ENCODE measurements at regions not wholly inside any gene's neighbourhood (a gene's known extent, or its start where the extent isn't known, plus 50 kb on each side); places are given as distances from the start of the nearest gene placed in this dataset.

DNA sequence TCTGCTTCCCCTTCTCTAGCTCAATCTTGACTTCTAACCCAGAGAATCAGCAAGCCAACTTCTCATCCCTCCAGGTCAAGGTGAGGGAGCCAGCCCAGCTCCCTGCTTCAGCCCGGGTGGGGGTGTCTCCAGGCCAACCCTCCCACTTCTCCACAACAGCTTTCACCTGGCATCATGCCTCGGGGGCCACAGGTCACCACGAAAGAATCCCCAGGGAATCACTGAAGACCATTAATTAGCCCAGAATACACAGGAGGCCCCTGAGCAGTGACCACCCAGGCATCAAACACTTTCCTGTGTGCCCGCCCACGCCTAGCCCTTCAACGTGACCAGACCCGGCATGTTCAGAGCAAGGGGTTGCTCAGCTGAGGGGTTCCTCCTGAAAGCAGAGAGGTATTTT, 646.7 kb downstream of the BCOR start:
- ATAC-seq: no peak

DNA sequence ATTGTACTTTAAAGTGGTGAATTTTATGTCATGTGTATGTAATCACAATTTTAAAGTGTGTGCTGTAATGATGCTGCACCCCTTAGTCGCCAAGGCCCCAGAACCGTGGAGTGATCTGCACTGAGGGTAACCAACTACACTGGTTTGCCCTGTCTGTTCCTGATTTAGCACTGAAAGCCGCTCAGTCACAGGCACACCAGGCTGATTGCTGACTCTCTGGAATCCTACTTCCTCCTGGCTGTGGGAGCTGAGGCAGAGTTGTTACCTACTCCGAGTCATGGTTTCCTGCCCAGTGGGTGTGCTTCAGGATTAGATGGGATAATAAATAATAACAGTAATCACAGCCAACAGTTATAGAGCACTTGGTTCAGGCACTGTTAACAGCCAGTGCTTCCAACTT, 645.4 kb downstream of the BCOR start:
- ATAC-seq: peak; percentile 62

DNA sequence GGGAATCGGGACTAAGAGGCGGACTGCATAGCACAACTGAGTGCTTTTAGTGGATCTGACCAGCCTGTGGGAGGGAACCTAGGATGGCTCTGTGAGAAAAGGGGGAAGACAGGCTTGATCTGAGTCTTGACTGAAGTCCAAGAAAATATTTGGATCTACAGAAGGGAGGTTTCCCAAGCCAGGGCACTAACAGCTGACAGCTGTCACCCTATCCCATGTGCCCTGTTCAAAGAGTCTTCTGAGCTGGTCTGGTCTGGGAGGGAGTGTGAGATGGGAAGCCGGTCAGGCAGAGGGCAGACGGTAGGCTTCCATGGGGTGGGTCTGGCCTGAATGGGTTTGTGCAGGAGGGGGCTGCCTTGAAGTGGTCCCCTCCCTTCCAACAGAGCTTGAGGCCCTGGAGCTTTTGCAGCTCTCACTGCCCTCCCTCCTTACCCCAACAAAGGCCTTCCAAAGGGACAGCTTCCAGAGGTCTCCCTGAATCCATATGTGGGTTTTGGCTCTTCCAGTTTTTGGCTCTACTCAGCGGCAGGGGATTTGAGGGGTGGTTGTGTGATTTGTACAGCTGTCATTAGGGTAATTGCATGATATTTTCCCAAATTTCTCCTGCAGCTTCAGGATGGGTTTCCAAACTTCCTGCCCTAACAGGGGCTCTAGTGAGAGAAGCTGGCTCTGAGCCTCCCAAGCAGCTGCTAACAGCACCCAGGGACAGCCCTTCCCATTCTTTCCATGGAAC, 643.7 kb downstream of the BCOR start:
- ATAC-seq: no peak

DNA sequence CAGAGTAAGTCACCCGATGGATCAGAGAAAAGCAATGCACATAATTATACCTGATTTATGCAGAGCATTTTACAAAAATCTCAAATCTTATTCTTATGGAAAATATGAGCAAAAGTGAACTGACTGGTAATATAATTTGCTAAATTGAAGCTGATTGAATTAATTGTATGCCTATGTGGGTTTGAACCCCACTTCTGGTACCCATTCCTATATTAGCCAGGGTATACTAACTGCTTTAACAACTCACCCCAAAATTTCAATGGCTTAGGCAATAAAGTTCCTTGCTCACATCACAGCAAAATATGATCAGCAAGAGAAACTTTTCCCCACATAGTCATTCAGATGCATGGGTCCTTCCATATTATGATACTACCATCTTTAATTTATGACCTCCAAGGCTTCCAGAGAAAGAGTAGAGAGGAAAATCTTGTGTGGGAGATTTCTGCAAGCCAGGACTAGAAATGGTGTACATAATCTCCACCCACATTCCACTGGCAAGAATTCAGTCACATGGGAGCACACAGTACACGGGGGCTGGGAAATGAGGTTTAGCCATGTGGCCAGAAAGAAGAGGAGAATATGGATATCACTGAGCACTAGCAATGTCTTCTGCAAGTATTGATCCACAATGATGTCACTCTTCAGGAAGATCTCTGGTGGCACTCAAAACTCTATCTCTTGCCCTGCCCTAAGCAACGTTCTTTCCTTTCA, 640.7 kb downstream of the BCOR start:
- no peak for ATAC-seq

DNA sequence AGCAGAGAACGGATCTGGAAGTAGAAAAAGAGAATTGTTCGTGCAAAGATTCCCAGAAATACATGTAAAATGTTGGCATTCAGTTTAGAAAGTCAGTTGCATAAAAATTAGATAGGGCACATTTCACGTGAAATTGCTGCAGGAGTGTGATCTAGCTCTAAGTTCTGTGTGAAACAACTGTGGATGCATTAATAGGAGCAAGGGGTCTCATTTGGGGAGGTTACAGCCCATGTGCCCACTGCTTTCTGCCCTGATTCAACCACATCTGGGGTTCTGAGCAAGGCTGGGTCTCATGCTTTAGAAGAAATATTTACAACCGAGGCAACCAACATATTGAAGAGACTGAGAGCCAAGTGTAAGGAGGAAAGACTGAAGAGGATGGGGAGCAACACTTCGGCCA, 639.0 kb downstream of the BCOR start:
- no peak for ATAC-seq

DNA sequence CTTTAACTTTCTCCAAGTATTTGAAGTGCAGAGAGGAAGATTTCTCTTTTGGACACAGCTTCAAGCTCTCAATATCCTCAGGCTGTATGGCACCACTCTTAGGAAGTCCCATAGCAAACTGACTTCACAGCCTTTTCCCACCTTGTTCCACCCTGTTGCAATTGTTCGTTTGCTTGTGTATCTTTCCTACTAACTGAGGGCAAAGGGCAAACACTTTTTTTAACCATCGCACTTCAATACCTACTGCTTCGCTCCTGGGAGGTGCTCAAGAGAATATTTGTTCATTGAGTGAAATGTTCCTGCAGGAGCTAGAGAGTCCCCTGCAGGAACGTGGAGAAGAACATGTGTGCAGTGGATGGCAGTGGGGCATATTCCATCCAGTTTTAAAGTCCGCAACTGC, 638.6 kb downstream of the BCOR start:
- ATAC-seq: no peak

DNA sequence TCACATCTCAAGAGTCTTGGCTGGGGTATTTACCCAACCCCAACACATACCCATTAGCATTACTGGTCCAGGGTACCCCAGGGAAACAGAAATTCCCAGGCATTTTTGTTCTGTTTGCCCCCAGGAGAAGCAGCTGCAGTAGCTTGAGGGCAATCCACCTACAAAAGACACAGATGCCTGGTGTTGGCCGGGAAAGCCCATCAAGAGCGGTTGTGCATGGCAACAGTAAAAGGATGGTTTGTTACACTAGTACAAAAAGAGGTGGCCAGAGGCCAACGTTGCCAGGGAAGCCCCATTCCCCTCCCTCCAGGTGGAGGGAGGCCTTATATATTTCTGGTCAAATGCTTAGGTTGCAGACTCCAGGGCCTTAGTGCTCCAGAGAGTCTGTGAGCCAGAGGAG, 637.8 kb downstream of the BCOR start:
- ATAC-seq: no peak

DNA sequence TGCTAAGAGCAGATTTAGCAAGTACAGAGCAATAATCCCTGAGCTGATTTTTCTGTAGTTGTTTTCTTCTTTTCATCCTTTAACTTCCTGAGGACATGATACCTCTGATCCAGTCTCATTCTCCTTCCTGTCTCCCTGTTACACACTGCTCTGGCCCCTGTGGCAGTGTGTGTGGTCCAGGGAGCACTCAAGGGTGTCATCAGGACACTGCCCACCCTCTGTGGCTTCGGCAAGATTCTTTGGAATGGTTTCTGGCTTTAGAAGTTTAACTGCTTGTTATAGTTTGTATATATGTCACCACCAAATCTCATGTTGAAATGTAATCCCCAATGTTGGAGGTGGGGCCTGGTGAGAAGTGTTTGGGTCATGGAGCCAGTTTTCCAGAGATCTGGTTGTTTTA, 637.3 kb downstream of the BCOR start:
- no peak for ATAC-seq

DNA sequence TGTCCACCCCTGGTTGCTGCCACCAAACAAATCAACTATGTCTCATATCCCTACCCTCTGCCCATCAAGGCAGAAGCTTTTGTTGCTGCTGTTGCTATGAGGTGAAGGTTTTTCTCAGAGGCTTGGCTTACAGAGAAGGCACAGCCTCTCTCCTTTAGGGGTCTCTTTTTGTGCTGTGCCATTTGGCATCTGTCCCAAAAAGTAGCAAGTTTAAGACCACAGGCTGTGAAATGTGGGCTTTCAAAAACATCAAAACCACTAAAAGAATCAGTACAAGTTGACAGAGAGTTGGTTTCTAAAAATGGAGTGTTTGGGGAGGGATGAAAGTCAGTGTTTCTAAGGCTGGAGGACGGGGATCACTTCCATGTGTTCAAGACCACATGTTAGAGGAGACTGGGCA, 634.9 kb downstream of the BCOR start:
- ATAC-seq: no peak

DNA sequence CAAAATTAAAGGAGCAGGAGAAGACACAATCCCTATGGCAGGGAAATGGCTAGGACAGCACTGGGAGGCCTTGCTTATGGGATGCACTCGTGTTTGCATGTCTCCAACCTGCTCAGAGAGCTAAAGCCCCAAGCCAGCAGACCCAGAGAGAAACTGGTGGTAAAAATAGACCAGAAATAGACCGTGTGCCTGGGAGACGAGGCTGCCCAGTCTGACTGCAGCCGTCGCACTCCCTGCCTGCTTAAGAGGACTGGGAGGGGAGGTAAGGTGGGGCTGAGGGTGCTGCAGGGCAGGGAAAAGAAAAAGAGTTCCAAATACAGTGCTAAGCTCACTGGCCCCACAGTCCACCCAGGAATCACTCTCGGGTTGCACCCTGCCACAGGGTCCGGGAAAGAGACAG, 633.5 kb downstream of the BCOR start:
- ATAC-seq: no peak

DNA sequence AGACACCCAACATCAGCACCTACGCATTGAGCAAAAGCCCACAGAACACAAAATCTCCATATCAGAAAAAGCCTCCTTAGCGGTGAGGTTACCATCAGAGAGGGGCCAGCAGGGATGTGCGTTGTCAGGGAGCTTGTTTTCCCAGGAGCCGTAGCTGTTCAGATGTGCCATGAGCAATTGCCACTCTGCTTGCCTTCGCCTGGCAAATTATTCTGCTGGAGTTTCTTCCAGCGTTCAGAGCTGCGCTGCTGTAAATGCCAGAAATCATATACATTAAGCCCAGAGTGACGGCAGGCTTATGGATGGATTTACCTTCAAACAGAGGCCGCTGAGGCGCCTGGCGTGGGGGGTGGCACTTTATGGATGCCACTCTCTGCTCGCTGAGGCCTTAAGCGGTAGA, 632.3 kb downstream of the BCOR start:
- ATAC-seq: no peak

DNA sequence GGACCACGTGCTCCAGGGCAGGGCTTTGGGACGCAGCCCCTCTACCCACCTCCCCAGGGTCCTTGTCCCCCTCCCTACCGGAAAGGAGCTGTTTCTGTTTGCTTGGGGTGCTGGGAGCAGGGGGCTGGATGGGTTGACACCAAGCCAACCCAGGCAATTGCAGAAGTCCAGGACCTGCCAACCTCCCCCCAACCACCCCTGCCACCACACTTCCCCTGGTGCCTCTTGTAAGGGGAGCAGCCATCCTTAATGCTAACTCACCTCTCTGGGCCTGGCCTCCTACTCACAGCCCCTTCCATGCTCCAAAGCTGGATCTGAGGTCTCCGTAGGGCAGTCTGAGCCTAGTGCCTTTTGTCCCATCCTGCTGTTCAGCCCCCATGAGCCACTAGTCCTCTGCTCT, 631.9 kb downstream of the BCOR start:
- ATAC-seq: no peak

DNA sequence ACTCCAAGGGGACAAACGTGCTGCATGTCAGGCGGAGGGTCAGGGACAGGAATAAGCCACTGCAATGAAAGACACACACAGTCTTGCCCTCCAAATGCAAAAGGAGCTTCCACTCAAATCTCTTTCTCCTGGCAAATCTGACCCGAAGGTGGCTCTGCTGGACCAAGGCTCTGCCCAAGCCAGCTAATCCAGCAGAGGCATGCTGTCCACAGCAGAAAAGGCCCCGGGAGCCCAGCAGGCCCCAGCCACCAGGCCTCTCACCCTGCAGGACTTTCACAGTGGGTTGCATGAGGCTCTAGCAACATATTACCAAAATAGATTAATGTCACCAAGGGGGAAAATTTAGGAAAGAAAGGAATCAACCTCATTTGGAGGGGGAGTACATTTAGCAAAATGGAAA, 628.6 kb downstream of the BCOR start:
- no peak for ATAC-seq

DNA sequence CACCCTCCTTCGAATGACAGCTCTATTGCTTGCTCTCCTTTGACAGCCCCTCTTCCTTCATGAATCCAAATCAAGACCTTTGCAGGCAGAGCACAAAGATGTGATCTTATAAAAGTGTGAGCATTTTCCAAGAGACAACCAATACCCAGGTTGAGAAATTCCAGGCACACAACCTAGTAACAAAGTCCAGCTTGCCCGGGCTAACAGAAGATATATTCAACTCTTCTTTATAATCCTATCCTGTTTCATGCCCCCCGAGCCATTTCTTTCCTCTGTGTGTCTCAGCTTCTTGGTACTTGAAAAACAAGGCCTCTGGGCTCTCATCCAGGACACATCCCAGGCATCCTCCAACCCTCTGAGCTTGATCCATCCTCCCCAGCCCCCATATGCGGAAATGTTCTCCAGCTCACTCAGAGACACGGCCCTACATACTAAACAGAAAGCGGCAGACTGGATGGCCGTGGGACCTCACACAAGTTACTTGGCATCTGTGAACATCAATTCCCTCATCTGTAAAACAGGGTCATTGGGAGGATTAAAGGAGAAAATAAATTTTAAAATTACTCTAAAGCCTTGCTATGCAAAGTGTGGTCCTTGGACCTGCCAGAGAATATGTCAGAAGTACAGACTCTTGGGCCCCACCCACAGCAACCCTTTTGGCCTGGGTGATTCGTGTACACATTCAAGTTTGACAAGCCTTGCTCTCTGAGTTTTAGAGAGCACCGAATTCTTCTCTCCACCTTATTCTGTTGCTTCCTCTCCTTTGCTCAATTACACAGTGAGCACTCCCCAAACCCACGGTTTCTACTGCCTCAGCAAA, 627.0 kb downstream of the BCOR start:
- no peak for ATAC-seq

DNA sequence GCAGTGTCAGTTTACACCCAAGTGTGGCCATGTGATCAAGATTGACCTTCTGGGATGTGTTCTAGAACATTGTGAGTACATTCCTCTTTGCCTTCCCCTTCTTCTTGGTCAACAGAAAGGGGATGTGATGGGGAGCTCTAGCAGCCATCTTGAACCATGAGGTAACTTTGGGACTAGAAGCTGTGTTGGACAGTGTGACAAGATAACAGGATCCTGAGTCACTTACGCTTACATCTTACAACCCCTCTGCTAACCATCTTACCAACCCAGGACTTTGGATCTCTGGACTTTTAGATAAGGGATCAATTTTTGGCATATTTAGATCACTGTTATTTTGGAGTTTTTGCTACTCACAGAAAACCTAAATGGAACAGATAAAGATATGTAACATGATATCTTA, 625.6 kb downstream of the BCOR start:
- ATAC-seq: no peak

DNA sequence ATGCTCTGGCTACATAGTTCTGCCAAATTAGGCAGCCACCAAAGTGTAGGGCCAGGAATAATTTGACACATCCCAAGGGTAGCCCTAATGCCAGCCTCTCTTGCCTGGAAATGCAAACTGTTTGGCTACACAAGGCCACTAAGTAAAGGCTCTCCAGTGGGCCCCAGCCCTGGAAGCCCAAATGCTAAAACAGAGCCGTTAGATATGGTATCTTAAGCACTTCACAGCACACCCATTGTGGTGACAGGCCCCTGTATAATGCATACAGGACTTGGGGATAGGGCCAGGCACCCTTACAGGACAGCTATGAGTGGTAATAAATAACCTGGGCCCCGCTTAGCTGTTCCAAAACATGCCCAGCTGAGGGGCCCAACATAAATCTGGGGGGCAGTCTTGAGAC, 623.9 kb downstream of the BCOR start:
- no peak for ATAC-seq

DNA sequence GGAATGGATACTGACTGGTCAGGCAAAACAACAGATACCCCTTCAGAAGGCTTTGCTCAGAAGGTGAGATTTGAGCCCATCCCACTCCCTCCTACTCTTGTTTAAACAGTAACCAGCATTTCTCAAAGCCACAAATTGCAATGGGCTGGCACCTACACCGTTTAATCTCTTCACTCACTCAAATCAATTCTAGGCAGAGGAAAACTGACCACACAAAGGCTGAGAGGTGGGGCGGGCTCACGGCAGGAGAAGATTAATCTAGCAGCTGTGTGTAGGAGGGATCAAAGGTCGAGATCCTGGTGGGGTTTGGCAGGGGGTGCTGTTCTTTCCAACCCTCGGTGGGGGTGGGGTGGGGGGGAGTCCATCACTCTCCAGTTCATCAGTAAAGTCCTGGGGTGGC, 622.4 kb downstream of the BCOR start:
- no peak for ATAC-seq

DNA sequence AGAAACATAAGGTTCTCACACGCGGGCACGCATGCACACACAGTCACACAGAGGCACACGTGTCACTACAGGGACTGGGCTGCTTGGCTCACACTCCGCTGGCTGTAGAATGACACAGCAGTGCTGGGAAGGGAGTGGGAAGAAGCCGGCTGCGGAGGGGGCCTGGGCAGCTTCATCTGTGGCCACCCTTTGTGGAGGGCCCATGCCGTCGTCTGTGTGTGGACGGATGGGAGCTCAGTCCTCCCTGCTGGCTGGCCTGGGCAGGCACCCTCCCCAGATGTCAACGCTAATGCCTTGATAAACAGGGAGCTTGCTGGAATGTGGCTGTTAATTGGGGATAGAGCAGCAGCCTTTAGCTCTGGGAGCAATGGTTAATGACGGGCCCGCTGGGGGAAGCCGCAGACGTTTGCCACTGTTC, 621.1 kb downstream of the BCOR start:
- ATAC-seq: no peak

DNA sequence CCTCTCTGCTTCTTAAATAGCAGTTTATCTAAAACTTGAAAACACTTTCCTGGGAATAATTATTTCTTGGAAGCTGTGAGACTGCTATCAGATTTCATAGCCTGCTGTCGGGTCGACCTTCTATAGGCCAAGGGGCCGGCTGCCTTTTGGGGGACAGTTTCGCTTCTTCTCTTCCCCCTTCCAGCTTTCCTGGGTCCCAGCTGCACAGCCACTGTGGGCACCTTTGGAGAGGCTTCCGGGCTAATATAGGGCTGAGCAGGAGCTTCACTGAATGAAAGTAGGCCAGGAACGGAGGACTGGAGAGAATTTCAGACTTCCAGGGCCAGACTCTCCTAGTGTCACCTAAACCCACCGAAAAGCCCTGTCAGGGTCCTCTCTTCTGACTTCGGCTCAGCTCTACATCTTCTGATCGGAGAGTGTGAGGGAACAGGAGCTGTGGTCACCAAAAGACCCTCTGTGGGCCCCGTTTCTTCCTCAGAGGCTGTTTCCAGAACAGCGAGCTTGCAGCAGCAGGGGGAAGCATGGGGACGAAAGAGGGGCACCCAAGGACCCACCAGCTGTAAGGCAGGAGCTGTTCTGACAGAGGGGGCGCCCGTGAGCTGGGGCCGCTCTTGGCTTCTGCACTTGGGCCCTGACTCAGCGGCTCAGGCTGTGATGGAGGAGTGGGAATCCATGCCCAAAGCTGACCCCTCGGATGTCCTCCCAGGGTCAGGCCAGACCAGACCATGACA, 620.6 kb downstream of the BCOR start:
- no peak for ATAC-seq

DNA sequence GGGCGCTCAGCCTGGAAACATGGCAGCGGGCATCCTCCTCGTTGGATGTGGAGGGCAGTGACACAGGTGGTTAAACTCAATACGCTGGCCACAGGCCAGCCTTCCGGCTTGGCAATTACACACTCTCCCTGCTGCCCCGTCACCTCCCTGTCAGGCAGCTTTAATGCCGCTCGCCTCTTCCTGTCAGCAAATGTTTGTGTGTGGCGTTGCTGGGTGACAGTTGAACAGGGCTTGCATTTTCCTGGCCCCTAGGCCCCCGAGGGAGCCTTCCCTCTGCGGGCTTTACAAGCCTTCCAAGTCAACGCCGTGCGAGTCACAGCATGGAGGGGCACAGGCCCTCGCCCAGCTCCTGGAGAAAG, 620.0 kb downstream of the BCOR start:
- peak; percentile 78 for ATAC-seq

DNA sequence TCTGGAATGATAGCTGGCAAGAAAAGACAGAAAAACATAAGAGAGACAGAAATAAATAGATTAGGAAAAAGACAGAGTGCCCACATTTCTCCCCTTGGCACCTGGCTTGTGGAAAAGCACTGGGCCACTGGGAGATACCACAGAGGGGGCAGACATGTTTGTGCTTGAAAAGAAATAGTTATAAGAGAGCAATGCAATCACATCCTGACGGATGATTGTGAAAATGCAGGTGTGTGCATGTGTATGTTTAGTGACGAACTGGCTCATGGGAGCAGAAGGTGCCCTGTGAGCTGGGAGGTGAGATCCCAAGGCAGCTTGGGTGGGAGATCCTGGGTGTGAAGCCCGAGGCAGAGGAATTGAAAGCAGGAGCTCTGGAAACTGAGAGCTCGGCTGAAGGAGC, 617.9 kb downstream of the BCOR start:
- no peak for ATAC-seq

DNA sequence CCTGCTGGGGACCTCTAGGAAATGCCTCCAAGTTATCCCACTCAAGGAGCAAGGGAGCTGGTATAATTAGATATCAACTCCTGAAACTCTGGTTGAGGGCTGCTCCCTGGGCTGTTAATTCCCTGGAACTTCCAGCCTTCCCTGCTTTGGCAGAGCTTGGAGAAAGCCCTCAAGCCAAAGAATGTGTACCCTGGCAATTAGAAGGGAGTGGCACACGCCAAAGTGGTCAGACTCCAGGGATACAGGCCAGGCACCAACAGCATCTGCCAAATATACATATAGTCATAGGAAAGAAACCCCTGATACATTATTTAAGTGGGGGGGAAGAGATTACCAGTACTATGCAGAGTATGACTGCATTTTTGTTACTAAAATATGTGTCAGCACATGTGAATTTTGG, 616.8 kb downstream of the BCOR start:
- no peak for ATAC-seq

DNA sequence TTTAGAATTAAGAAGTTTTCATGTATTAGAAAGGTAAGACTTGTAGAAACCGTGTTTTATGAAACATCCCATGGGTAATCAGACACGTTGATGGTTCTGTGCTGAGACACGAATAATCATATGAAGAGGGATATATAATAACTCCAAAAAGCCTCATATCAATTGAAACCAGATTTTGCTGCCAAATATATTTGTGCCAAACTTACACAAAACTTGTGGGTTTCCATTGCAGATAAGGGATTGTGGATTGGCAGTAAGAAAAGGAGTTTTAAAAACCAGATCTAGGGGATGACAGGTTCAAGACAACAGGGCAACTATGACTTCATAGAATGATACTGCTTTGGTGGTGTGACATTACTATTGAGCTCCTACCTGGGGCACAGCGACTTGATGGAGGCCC, 616.1 kb downstream of the BCOR start:
- ATAC-seq: no peak

All from esophagus mucosa (tissue), 1 donor.